ENCODE measurements at regions not wholly inside any gene's neighbourhood (a gene's known extent, or its start where the extent isn't known, plus 50 kb on each side); places are given as distances from the start of the nearest gene placed in this dataset.

GRCh38 chr11:115985896-115986295 lies 481.7 kb upstream of the CADM1 start:
- DNase-seq, result no peak

GRCh38 chr11:115984228-115984627 lies 480.0 kb upstream of the CADM1 start:
- DNase-seq, result no peak

DNA sequence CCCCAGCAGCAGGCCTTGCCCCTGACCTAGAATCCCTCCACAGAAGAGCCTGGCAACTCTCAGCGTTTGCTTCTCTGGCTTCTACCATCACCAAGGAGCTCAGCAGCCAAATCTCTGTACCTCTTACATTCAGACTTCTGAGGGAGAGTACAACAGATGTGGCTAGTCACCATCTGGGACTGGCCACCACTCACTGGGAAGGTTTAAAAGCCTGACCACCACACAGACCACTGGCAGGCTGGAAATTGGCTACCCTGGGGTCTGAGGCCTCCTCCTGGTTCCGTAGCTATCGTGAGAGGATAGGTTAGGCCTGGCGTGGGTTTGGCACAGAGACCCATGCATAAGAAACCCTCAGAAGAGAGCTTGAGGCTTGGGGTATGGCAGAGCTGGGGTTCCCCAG lies 478.5 kb upstream of the CADM1 start:
- DNase-seq, result no peak

DNA sequence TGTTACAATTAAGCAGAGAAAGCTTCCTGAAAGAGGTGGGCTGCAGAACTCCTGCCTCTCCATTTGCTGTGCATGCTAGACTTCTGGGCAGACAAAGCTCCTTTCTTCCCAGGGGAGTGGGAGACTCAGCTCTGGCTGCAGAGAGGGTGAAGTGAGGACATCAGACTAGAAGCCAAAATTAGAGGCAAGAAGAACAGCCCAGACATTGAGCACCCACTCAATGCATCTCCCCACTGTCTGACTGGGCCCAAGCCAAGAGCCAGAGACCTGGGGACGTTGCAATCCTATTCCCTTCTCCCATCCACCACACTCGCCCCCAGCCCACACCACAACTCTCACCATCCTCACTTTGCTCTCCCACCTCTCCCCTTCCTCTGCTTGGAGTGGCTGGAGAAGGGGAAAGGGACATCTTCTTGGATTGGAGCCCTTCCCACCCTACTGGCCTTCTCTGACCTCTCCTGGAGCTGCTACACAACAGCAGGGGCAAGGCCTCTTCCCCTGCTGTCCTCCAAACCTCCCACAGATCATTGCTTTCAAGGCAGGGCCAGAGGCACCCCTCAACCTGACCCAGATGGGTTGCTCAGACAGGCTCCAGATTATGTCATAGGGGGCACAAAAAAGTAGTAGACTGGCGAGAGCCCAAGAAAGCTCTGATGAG lies 477.7 kb upstream of the CADM1 start:
- DNase-seq, result no peak

DNA sequence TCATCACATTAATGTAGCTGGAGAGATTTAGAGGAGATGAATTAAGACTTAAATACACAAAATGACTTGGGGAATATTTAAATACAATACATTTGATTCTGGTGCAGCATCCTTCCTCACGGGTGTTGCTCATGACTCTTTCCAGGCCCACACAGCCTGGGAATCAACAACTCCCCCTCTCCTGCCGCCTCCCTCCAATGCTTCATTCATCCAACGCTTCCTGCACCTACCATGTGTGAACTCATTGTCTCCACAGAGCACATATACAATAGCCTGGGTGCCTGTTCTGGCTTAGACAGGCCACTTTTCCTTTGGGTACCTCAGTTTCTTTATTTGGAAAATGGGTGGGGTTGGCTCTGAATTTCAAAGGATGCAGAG lies 476.9 kb upstream of the CADM1 start:
- DNase-seq, result no peak

DNA sequence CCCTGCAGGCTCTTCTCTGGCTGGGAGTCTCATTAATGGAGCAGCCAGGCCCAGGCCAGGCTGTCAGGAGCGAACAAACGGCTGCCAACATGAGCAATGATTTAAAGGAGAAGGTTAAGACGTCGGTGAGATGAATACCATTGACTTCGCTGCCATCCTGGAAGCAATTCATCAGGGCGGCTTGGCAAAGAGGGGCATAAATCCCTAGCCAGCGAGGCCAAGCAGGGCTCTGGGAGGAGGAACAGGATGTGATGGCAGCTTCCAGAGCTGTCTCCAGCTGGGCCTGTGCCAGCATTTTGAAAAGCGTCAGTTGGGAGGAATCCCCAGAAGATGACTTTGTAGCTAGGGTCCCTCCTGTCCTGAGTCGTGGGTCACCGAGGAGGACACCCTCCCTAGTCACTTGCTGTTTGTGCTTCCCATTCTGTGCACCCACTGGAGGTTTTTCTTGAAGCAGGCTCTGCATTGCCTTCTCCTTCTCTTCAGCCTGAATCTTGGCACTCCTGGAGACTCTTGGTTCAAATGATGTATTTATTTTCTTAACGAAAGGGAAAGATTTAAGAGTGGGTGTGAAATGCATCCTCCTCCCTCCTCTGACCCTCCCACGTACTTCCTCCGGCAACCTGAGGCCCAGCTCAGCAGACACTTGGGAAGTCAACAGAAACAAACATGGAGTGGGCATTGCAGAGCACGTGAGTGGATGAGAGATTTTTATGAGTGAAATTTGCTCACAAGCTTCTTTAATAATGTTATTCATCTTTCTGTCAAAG lies 476.3 kb upstream of the CADM1 start:
- no peak for DNase-seq

DNA sequence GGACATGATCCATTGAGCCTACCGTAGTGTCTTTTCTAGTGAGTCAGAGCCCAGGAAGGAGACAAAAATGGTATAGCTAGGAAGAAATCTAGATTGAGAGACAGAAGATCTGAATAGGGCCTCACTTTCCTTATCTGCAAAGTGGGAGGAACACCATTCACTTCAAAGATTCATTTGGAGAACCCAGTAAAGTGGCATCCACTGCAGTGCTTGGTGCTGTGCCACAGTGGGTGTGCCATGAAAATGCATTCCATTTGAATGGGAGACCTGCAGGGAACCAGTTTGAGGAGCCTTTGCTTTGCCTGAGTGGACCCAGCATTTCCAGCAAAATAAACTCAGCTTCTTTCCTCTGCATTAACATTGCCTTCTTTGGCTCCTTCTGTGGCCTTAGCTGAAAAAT lies 470.5 kb upstream of the CADM1 start:
- DNase-seq, result peak; percentile 34

- DNase-seq, result peak; percentile 68
Measured at GRCh38 chr11:115967203-115967602, 463.0 kb upstream of the CADM1 start.

GRCh38 chr11:115965767-115966504 lies 461.7 kb upstream of the CADM1 start:
- no peak for DNase-seq

DNA sequence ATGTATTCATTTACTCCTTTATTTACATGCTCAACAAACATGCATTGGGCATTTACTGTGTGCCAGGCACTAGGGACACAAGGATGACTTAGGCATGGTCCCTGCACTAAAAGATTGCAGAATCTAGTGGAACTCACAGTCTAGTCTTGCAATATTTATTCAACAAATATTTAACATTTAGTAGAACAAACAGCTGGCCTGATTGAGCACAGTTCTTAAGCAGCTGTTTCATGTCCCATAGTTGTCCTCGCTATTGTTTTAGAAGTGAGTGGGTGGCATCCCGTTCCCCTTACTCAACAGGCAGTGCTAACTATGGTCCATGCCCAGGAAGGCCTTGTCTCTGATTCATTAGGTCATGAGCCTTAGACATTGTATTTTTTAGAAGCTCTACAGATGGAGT lies 459.9 kb upstream of the CADM1 start:
- DNase-seq, result no peak

DNA sequence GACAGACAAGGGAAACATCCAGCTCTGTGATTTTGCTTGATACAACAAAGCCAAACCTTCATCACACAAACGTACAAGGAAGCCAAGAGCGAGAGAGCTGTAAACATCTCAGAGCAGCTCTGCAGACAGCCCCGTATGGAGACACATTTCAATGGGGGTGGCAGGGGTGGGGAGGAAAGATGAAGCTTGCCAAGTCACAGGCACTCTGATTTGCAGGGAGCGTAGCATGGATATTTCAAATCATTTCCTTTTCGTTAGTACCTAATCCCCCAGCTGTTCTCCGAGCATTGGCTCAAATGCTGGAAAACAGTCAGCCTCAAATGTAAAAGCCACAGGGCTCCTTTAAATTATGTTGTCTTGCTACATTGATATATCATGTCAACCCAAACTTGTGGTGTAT lies 458.9 kb upstream of the CADM1 start:
- DNase-seq, result no peak

DNA sequence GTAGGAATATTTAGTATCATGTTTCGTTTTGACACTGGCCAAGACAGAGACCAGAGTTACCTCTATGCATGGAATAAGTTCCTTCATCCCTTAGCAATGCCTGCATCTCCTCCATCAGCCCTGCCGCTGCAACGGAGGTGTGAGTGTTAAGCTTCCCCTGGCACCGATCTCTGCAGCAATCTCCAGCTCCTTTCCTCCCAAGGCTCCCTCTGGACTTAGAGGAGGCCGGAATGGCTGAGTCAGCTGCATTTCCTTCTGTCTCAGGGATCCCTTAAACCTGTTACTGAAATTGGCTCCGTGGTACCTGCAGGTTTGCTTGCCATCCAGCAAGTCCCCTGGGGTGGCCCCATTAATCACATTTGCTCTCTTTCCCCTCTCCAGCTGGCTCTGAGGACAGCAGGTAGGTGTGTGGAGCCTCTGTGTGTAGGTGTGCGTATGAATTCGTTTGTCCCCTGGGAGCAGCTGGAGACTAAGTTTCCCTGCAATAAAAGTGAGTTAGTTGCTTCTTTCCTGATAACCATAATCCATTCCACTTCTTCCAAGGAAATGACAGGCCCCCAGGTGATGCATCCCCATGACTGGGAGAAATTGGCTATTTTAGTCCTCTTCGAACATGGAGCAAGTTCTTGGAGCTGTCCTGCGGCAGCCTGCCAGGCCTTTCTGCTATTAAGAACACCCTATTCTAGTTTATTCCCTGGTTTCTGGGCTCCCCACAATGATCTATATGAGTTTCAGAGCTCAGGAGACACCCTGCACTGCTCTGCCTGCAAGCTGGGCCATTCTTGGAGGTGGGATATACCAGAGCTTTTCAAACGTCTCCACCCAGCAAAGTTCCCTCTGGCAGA lies 457.2 kb upstream of the CADM1 start:
- DNase-seq, result no peak

DNA sequence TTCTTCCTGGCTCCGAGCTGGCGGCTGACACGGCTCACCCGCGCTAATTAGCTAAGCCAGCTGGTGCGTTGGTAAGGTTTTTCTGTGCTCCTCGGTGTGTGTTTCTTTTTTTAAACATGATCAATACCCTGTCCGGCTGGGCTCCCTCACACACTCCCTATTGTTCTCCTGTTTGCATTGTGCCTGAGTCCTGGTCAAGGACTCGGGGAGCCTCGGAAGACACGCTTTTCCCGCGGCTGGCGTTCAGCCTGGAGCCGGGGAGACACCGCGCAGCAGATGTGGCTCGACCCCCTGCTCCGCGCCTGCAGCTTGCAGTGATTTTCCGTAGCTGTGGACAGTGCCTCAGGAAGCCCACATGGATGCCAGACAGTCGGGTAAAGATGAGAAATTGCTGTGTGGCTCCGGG lies 454.9 kb upstream of the CADM1 start:
- no peak for DNase-seq

- no peak for DNase-seq
Measured at GRCh38 chr11:115958089-115959000, 454.1 kb upstream of the CADM1 start.

GRCh38 chr11:115955803-115956202 lies 451.6 kb upstream of the CADM1 start:
- no peak for DNase-seq

DNA sequence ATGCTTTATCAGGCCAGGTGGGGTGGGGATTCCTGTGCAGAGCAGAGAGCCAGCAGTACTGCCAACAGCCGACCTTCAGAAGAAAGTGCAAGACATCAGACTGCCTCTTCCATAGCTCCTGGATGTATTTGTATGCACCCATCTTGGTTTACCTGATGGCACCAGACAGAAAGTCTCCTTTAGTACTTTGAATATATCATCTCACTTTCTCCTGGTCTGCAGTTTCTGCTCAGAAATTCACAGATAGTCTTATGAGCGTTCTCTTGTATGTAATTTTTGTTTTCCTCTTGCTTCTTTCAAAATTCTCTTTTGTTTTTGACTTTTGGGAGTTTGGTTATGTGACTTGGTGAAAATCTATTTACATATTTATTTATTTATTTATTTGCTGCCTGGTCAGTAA lies 446.4 kb upstream of the CADM1 start:
- no peak for DNase-seq

GRCh38 chr11:115944596-115944995 lies 440.4 kb upstream of the CADM1 start:
- DNase-seq, result peak; percentile 68

GRCh38 chr11:115942011-115942410 lies 437.8 kb upstream of the CADM1 start:
- DNase-seq, result no peak

GRCh38 chr11:115941481-115941993 lies 437.3 kb upstream of the CADM1 start:
- DNase-seq, result peak; percentile 88

DNA sequence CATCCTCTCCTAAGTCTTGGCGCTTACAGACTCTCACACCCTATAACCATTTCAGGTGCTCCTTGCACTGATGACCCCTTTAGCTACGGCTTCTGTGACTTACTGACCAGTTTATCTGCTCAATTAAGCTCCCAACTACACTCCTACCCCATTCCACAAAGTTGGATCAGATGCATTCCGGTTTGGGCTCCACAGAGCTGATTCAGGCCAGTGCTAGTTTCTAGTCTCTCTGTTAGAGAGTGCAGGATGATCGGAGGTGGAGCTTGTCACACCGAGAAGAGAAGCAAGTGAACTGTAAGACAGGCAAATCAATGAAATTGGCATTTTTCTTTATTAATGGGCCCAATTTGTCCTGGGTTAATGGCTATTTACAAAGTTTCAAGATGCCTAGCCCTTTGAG lies 436.8 kb upstream of the CADM1 start:
- DNase-seq, result no peak

- no peak for DNase-seq
Measured at GRCh38 chr11:115939731-115940421, 435.7 kb upstream of the CADM1 start.
